Stomach smooth muscle (tissue), 2 donors: ENCODE measurements at regions not wholly inside any gene's neighbourhood (a gene's known extent, or its start where the extent isn't known, plus 50 kb on each side); places are given as distances from the start of the nearest gene placed in this dataset.

Experiments
- H3K27ac ChIP-seq: one replicate; pipeline ENCODE4 v1.7.0; 2013; ENCODE audit warnings: mild to moderate bottlenecking, low read length, inconsistent platforms
- H3K27me3 ChIP-seq, 2 donors: one replicate each; pipeline ENCODE4 v1.7.0; 2013; ENCODE audit warnings: low read length in 2 of 2; ENCODE audit not compliant: insufficient read depth in 2 of 2, control insufficient read depth in 1 of 2
- H3K36me3 ChIP-seq, 2 donors: one replicate each; pipeline ENCODE4 v1.7.0; 2013; ENCODE audit warnings: low read length in 2 of 2; ENCODE audit not compliant: control insufficient read depth in 2 of 2, insufficient read depth in 2 of 2
- H3K4me1 ChIP-seq: one replicate; pipeline ENCODE4 v1.7.0; 2013; ENCODE audit warnings: low read length; ENCODE audit not compliant: control insufficient read depth, insufficient read depth
- H3K4me3 ChIP-seq, 2 donors: one replicate each; pipeline ENCODE4 v1.7.0; 2013; ENCODE audit warnings: low read length in 2 of 2
- H3K9ac ChIP-seq, 2 donors: one replicate each; pipeline ENCODE4 v1.7.0; 2013; ENCODE audit warnings: low read length in 2 of 2, mild to moderate bottlenecking in 1 of 2
- H3K9me3 ChIP-seq, 2 donors: one replicate each; pipeline ENCODE4 v1.7.0; 2013; ENCODE audit warnings: low read length in 2 of 2; ENCODE audit not compliant: control insufficient read depth in 2 of 2
- donor health status: healthy.
- donor health status: Pancreatic carcinoma.

DNA sequence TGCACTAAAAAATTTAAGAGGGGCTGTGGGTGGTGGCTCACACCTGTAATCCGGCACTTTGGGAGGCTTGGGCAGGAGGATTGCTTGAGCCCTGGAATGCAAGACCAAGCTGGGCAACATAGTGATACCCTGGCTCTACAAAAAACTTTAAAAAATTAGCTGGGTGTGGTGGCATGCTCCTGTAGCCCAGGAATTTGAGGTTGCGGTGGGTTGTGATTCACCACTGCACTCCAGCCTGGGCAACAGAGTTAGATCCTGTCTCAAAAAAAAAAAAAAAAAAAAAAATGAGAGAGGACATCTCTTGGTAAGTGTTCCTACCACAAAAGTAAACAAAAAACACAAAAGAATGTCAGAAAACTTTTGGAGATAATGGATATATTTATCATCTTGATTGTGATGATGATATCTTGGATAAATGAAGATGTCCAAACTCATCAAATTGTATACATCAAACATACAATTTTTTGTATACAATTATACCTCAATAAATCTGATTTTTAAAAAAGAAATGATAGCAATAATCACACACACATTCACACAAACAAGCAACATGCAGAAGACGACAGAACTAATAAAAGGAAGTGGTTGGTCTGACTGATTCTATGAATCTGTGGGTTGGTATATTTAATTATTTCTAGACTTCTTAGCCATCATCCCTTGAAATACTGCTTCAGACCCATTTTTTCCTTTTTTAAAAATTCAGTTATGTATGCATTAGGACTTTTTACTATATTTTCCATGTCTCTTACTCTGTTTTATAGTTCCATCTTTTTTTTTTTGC lies 465.9 kb downstream of the PLA2G4A start:
- H3K4me3 ChIP-seq, result no peak overlapping the region
- H3K27ac ChIP-seq, result no peak overlapping the region
- H3K9me3 ChIP-seq, result no peaks in the 10 kb centered on the region
- no peaks in the 10 kb centered on the region for H3K36me3 ChIP-seq
- H3K4me1 ChIP-seq, result no peaks in the 10 kb centered on the region
- no peak overlapping the region for H3K9ac ChIP-seq
- H3K27me3 ChIP-seq, result no peaks in the 10 kb centered on the region

DNA sequence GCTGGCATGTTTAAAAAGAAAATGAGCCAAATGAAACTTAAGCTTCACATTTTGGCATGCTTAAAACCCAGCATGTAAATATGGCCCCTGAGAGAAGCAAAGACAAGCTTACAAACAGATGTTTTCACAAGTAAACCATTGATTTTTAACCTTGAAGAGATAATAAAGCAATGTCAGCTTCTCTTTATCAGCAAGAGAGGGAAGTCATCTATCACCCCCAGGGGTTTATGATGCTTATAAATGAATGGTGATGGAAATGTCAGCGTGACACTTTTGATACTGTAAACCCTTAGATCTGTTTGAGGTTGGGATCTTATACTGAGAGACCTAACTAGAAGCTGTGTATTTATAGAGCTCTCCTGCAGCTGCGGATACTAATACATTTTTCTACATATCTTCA lies 471.3 kb downstream of the PLA2G4A start:
- Histone ChIP-seq H3K4me1 (no peaks in the 10 kb centered on the region), H3K4me3 (no peak overlapping the region), H3K27me3 (no peaks in the 10 kb centered on the region), H3K9ac (no peak overlapping the region), H3K27ac (no peak overlapping the region), H3K36me3 (no peaks in the 10 kb centered on the region), H3K9me3 (no peaks in the 10 kb centered on the region)

DNA sequence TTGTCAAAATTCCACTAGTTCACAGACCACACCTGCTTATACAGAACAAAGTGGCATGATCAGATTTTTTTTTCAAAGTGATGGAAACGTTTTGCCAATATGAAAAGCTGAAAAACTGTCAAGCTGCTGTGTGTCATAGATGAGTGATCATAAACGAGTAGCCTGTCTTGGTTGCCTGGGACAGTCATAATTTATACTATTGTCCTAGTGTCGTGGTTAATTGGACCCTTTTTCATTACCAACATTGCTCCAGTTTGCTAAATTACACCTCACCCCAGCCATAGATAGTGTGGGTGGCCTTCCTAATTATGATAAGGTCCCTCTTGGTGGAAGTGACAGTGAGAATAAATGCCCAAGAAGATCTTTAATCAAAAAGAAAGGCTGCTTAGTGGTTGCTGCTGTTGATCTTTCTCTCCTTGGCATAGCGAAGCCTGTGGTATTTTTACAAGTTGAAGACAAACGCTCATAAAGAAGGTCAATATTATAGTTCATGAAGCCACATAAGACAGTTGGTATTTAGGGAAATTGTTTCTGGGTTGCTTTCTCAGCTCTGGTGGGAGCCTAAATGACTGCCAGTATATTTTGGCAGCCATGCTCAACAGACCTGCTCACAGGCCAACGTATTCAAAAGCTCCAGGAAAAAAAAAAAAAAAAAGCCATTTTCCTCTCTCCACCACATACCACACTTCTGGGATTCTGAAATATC lies 478.1 kb downstream of the PLA2G4A start:
- H3K9me3 ChIP-seq, result no peaks in the 10 kb centered on the region
- H3K27me3 ChIP-seq, result no peaks in the 10 kb centered on the region
- no peaks in the 10 kb centered on the region for H3K36me3 ChIP-seq
- H3K4me1 ChIP-seq, result no peaks in the 10 kb centered on the region
- no peak overlapping the region for H3K27ac ChIP-seq
- no peak overlapping the region for H3K4me3 ChIP-seq
- no peak overlapping the region for H3K9ac ChIP-seq

DNA sequence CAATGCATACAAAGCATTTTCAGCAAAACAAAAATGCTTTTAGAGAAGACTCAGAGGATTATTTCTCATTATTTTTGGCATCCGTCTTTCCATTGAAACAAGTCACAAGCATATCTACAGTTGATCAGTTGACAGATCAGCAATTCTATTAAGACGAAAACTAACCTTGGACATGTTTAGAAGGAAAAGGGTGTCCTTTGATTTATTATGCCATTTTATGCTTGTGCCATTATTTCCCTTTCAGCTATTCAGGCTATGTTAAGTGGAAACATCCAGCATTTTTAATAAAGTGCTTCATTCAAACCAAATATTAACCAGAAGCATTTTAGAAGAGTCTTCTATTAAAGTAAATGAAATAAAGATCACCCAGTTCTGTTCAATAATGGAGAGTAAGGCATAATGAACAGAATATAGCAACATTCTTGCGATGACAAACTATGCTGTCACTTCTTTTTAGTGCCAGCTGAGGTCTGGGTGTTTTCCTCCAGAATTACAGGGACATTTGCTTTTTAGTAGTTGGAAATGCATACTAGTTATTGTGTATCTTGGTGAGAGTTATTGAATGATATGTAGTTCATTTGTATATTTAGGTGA lies 481.4 kb downstream of the PLA2G4A start:
- Histone ChIP-seq H3K9ac (no peak overlapping the region), H3K9me3 (no peaks in the 10 kb centered on the region), H3K27ac (no peak overlapping the region), H3K27me3 (no peaks in the 10 kb centered on the region), H3K4me3 (no peak overlapping the region), H3K36me3 (no peaks in the 10 kb centered on the region), H3K4me1 (no peaks in the 10 kb centered on the region)

DNA sequence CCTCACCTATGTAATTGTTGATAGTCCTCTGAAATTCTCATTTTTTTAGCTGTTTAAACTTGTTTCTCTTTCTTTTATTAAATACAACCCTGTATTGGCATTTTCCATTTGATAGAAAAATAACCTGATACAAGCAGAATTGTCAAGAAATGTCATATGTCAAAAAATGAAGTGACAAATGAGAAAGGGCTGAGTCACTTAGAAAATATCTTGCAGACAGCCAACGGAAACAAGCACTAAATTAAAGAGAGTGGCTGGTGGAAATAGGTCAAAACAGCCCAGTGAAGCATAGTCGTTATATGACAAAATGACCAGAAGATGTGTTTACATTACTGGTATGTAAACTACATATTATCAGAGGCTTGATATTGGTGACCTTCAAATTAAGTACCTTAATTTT lies 484.4 kb downstream of the PLA2G4A start:
- Histone ChIP-seq H3K9ac (no peak overlapping the region), H3K4me1 (no peaks in the 10 kb centered on the region)

DNA sequence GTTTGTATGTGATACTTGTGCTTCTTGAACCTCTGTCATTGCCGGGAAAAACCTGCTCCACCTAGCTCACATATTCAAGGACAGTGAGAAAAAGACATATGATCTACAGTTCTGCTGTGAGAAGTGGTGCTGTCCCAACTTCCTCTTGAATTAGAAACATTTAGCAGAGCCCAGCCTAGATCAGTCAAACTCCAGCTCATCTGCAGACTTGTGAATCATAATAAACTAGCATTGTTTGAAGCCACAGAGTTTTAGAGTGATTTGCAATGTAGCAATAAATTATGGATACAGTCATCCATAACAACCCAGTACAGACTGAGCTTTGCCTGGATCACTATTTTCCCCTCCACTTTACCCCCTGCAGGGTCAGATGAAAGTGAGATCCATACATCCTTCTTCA lies 497.8 kb downstream of the PLA2G4A start:
- Histone ChIP-seq H3K9ac (no peak overlapping the region), H3K36me3 (no peaks in the 10 kb centered on the region), H3K27ac (no peak overlapping the region), H3K4me1 (no peaks in the 10 kb centered on the region), H3K4me3 (no peak overlapping the region), H3K27me3 (no peaks in the 10 kb centered on the region), H3K9me3 (no peaks in the 10 kb centered on the region)

More for the DNA sequence above, 484.4 kb downstream of the PLA2G4A start:
- Histone ChIP-seq H3K9me3 (no peaks in the 10 kb centered on the region), H3K4me3 (no peak overlapping the region), H3K36me3 (no peaks in the 10 kb centered on the region), H3K27ac (no peak overlapping the region), H3K27me3 (no peaks in the 10 kb centered on the region)

DNA sequence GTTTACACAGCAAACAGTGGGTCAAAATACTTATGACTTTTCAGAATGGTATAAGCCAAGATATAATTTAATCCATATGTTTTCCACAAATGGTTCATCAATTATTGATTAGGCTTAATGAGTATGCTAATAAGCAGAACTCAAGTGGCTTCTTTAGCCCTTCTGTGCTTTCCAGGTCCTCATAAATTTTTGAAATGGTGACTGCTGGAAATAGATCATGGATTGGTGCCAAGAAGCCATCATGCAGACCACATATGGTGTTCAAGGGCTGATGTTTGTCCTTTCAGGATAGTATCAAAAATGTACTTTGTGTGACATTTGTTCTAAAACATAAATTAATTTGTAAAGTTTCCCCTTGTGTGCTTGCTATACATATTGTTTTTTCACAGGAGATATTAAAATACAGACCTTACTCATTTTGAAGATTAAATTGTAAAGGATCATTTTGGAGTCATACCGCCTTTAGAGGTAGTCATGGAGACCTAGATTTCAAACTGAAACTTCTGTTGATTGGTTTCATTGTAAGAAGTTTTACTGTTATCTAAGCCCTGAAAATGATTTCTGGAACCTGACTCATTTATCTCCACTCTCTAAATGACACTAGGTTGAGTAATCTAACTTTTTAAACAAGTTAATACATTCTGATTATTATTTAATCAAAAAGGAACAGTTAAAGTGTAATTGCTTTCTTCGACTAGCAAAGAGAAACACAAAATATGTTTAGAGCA lies 507.9 kb downstream of the PLA2G4A start:
- Histone ChIP-seq H3K36me3 (no peaks in the 10 kb centered on the region), H3K27ac (no peak overlapping the region)

DNA sequence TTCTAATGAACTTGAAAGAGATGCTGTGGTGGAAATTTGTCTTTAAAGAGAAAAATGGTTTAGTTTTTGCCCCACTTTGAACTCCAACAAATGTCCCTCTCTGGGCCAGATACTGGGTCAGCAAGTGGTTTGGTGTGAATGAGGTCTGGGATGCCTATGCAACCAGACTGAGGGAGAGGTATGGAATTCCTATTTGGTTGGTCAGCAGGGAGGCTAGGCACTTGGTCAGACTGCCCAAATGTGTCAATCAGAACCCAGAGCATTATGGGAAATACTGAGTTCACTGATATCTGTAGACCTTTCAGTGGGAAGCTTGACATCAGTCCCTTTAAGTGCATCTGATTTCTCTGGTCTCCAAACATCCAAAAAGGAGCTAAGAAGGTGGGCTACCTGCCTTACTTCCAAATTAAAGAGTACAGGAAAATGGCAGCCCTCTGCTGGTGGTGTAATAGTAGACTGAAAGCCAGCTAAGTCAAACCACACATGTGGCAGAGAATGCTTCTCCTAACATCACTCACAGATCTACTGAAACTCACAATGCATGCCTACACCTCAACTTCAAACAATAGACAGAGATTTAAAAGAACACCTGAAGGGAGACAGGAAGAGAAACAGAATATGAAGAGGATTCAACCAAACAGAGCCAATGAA lies 510.1 kb downstream of the PLA2G4A start:
- Histone ChIP-seq H3K9me3 (peaks cover 0 to 3% of the 10 kb centered on the region in 2 donors), H3K27ac (no peak overlapping the region), H3K4me3 (no peak overlapping the region), H3K4me1 (no peaks in the 10 kb centered on the region), H3K27me3 (no peaks in the 10 kb centered on the region), H3K9ac (no peak overlapping the region), H3K36me3 (no peaks in the 10 kb centered on the region)

More for the DNA sequence above, 507.9 kb downstream of the PLA2G4A start:
- no peaks in the 10 kb centered on the region for H3K4me1 ChIP-seq
- H3K27me3 ChIP-seq, result no peaks in the 10 kb centered on the region
- H3K9ac ChIP-seq, result no peak overlapping the region
- H3K4me3 ChIP-seq, result no peak overlapping the region
- peaks cover 0 to 3% of the 10 kb centered on the region in 2 donors for H3K9me3 ChIP-seq

DNA sequence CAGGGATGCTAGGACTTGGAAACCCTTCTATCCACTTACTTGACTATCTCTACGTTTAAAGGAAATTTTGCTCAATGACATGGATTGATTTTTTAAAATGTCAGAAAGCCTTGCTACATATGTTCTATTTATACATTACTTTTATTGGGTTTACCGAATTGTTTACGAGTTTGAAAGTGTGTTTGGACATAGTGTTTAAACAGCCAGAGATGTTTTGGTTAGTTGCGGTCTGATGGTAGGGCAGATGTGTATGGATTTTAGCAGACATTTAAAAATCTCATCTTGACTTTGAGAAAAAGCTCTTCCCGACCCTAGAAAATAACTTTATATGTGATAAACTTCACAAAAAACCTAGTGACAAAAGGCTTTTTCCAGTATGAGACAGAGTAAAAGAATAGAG lies 513.7 kb downstream of the PLA2G4A start:
- no peaks in the 10 kb centered on the region for H3K36me3 ChIP-seq
- H3K9ac ChIP-seq, result no peak overlapping the region

DNA sequence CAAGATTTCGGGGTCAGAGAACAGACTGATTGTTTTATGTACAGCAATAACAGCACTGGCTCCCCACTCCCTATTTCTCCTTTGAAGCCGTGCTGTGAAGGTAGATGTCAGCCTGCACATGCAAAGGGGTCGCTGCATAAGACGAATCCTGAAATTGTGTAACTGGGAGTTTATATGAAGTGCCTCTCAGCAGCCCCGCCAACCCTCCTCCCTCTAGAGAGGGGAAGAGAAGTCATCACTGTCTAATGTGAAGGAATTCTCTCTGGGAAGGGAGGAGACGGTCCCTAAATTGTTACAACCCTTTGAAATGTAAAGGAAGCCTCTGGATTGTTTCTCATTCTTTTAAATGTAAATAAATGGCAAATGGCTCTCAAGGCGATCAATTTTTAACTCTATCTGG lies 545.3 kb downstream of the PLA2G4A start:
- no peaks in the 10 kb centered on the region for H3K9me3 ChIP-seq

More for the DNA sequence above, 513.7 kb downstream of the PLA2G4A start:
- Histone ChIP-seq H3K4me1 (no peaks in the 10 kb centered on the region), H3K27me3 (no peaks in the 10 kb centered on the region), H3K4me3 (no peak overlapping the region), H3K27ac (no peak overlapping the region), H3K9me3 (no peaks in the 10 kb centered on the region)

More for the DNA sequence above, 545.3 kb downstream of the PLA2G4A start:
- no peaks in the 10 kb centered on the region for H3K27me3 ChIP-seq
- H3K36me3 ChIP-seq, result no peaks in the 10 kb centered on the region
- no peak overlapping the region for H3K9ac ChIP-seq
- H3K4me3 ChIP-seq, result no peak overlapping the region
- H3K4me1 ChIP-seq, result no peaks in the 10 kb centered on the region
- no peak overlapping the region for H3K27ac ChIP-seq
